Neural progenitor cell (in vitro differentiated cells): ENCODE measurements at regions not wholly inside any gene's neighbourhood (a gene's known extent, or its start where the extent isn't known, plus 50 kb on each side); places are given as distances from the start of the nearest gene placed in this dataset.

ENCODE experiments used
- DNase-seq: peaks from one replicate; pipeline ENCODE4 v3.0.0-alpha.2; 2016; ENCODE audit warnings: low spot score
- H2AFZ ChIP-seq: fragments of 200-600 bp; sonication (generic); replicated peaks from 2 replicates; pipeline ENCODE4 v1.6.1; 2016; ENCODE audit warnings: antibody characterized with exemption
- H3F3A ChIP-seq: fragments of 200-600 bp; sonication (generic); 2 replicates; pipeline ENCODE4 v1.6.1; 2016; ENCODE audit warnings: antibody characterized with exemption, low read depth
- H3K27ac ChIP-seq: fragments of 200-600 bp; sonication (generic); 2 replicates; pipeline ENCODE4 v1.5.1; 2016; ENCODE audit warnings: mild to moderate bottlenecking
- H3K27me3 ChIP-seq: fragments of 200-600 bp; sonication (generic); 2 replicates; pipeline ENCODE4 v1.6.1; 2016; ENCODE audit warnings: mild to moderate bottlenecking, moderate library complexity
- H3K36me3 ChIP-seq: fragments of 200-600 bp; sonication (generic); 2 replicates; pipeline ENCODE4 v1.5.1; 2016
- H3K4me1 ChIP-seq: fragments of 200-600 bp; sonication (generic); 2 replicates; pipeline ENCODE4 v1.6.1; 2016; ENCODE audit warnings: mixed run types
- H3K4me2 ChIP-seq: fragments of 200-600 bp; sonication (generic); 2 replicates; pipeline ENCODE4 v1.6.1; 2016
- H3K4me3 ChIP-seq: fragments of 200-600 bp; sonication (generic); 2 replicates; pipeline ENCODE4 v1.5.1; 2016
- H3K79me2 ChIP-seq: fragments of 200-600 bp; sonication (generic); 2 replicates; pipeline ENCODE4 v1.6.1; 2016; ENCODE audit warnings: low read depth
- H3K9ac ChIP-seq: fragments of 200-600 bp; sonication (generic); 2 replicates; pipeline ENCODE4 v1.6.1; 2016
- H3K9me3 ChIP-seq: fragments of 200-600 bp; sonication (generic); 2 replicates; pipeline ENCODE4 v1.5.1; 2016; ENCODE audit warnings: low read depth
- H4K20me1 ChIP-seq: fragments of 200-600 bp; sonication (generic); 2 replicates; pipeline ENCODE4 v1.6.1; 2016; ENCODE audit warnings: low read depth
- H3K27ac Mint-ChIP-seq: 3 replicates; pipeline ENCODE4 v1.8.0; 2021; ENCODE audit warnings: mixed read lengths
- H3K27me3 Mint-ChIP-seq: 2 replicates; pipeline ENCODE4 v1.8.0; 2022; ENCODE audit warnings: low read depth, mild to moderate bottlenecking, inconsistent platforms, moderate library complexity, mixed read lengths; ENCODE audit not compliant: insufficient read depth
- H3K36me3 Mint-ChIP-seq: 3 replicates; pipeline ENCODE4 v1.8.0; 2021; ENCODE audit warnings: mixed read lengths
- H3K4me1 Mint-ChIP-seq: 3 replicates; pipeline ENCODE4 v1.8.0; 2021; ENCODE audit warnings: mixed read lengths
- H3K4me3 Mint-ChIP-seq: 3 replicates; pipeline ENCODE4 v1.8.0; 2021; ENCODE audit warnings: mild to moderate bottlenecking, moderate library complexity, mixed read lengths
- H3K9me3 Mint-ChIP-seq: 3 replicates; pipeline ENCODE4 v1.8.0; 2020; ENCODE audit warnings: mixed read lengths
- EZH2 ChIP-seq: fragments of 200-600 bp; sonication (generic); IDR thresholded peaks from 2 replicates; pipeline ENCODE4 v1.6.1; 2017; ENCODE audit warnings: antibody characterized with exemption, mild to moderate bottlenecking, moderate library complexity
- EZH2phosphoT487 ChIP-seq: fragments of 200-600 bp; sonication (generic); IDR thresholded peaks from 2 replicates; pipeline ENCODE4 v1.6.1; 2017; ENCODE audit warnings: antibody characterized with exemption
- TF ChIP-seq, protein P1 (sequence below): fragments of 200-600 bp; sonication (generic); IDR thresholded peaks from 2 replicates; pipeline ENCODE4 v1.5.1; 2017; ENCODE audit warnings: antibody characterized with exemption, mild to moderate bottlenecking

- H3K27ac ChIP-seq, result no peak overlapping the region
- Mint-ChIP-seq H3K4me3 (no peak overlapping the region), H3K4me1 (peaks cover 10% of the 10 kb centered on the region), H3K36me3 (no peaks in the 10 kb centered on the region), H3K9me3 (no peaks in the 10 kb centered on the region), H3K27ac (no peak overlapping the region), H3K27me3 (peaks cover 12% of the 10 kb centered on the region)
- no peak overlapping the region for H3K9ac ChIP-seq
- H2AFZ ChIP-seq, result no peak overlapping the region
- H3K4me1 ChIP-seq, result no peaks in the 10 kb centered on the region
- no peak overlapping the region for H3K4me3 ChIP-seq
- no peaks in the 10 kb centered on the region for H3K79me2 ChIP-seq
- no peaks in the 10 kb centered on the region for H3K9me3 ChIP-seq
- H3K4me2 ChIP-seq, result no peak overlapping the region
- H3F3A ChIP-seq, result no peaks in the 10 kb centered on the region
- no peaks in the 10 kb centered on the region for H4K20me1 ChIP-seq
- no peaks in the 10 kb centered on the region for H3K27me3 ChIP-seq
- DNase-seq, result no peak
- TF ChIP-seq EZH2, result no peak
- TF ChIP-seq EZH2phosphoT487, result no peak
- TF ChIP-seq, protein P1, sequence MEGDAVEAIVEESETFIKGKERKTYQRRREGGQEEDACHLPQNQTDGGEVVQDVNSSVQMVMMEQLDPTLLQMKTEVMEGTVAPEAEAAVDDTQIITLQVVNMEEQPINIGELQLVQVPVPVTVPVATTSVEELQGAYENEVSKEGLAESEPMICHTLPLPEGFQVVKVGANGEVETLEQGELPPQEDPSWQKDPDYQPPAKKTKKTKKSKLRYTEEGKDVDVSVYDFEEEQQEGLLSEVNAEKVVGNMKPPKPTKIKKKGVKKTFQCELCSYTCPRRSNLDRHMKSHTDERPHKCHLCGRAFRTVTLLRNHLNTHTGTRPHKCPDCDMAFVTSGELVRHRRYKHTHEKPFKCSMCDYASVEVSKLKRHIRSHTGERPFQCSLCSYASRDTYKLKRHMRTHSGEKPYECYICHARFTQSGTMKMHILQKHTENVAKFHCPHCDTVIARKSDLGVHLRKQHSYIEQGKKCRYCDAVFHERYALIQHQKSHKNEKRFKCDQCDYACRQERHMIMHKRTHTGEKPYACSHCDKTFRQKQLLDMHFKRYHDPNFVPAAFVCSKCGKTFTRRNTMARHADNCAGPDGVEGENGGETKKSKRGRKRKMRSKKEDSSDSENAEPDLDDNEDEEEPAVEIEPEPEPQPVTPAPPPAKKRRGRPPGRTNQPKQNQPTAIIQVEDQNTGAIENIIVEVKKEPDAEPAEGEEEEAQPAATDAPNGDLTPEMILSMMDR, result no peak
- no peaks in the 10 kb centered on the region for H3K36me3 ChIP-seq
Observed at GRCh38 chr10:93208717-93209464, 135.2 kb downstream of the CYP26A1 start.

DNA sequence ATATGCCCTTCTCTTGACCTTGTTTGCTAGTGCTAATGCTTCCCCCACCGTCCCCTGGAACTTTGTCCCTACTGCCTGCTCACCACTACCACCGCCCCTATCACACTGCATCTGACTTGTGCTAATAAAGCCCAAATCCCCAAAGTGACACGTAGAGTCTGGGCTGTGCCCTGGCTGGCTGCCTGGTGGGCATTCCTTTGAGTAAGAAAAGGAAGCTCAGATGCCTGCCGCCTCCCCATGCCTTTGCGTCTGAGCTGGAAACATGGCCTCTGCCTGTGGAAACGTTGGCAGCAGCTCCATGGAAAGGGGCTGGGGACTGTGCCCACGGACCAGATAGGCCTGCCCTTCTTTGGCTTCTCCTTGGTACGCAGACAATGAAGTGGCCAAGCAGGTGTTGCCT is 138.3 kb downstream of the CYP26A1 start:
- H3K9me3 Mint-ChIP-seq, result no peaks in the 10 kb centered on the region
- no peak for DNase-seq
- TF ChIP-seq EZH2phosphoT487 (no peak), EZH2 (no peak)
- TF ChIP-seq, protein P1, result no peak
- peaks cover under 1% of the 10 kb centered on the region for H3K4me1 Mint-ChIP-seq
- Histone ChIP-seq H3K27me3 (no peaks in the 10 kb centered on the region), H4K20me1 (no peaks in the 10 kb centered on the region), H3F3A (no peaks in the 10 kb centered on the region), H2AFZ (no peak overlapping the region), H3K4me3 (no peak overlapping the region), H3K79me2 (no peaks in the 10 kb centered on the region), H3K36me3 (no peaks in the 10 kb centered on the region), H3K27ac (no peak overlapping the region), H3K9ac (no peak overlapping the region), H3K4me1 (no peaks in the 10 kb centered on the region), H3K9me3 (no peaks in the 10 kb centered on the region), H3K4me2 (no peak overlapping the region)
- no peaks in the 10 kb centered on the region for H3K36me3 Mint-ChIP-seq
- H3K27ac Mint-ChIP-seq, result no peak overlapping the region
- no peak overlapping the region for H3K4me3 Mint-ChIP-seq
- H3K27me3 Mint-ChIP-seq, result peaks cover 8% of the 10 kb centered on the region

DNA sequence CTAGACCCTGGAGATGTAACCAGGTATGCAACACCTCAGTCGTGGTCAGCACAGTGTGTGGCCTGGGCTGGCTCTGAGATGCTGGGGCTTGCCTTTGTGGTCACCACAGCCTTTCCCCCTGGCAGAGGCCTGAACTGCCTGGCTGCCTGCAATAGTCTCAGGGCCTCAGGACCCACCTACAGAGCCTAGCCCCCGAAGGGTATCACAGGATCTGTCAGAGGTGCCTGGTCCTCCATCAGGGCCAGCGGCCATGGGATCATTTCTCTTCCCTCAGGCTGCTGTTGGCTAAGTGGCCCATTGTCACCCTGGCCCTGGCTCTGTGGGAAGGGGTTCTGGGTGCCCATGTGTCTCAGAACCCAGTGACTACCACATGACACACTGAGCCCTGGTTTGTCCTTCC is 141.6 kb downstream of the CYP26A1 start:
- no peak for DNase-seq
- Histone ChIP-seq H3K9me3 (no peaks in the 10 kb centered on the region), H3K4me3 (no peak overlapping the region), H3K27ac (no peak overlapping the region), H3F3A (no peaks in the 10 kb centered on the region), H4K20me1 (no peaks in the 10 kb centered on the region), H3K9ac (no peak overlapping the region), H3K4me2 (no peak overlapping the region), H3K36me3 (no peaks in the 10 kb centered on the region), H3K4me1 (no peaks in the 10 kb centered on the region), H3K27me3 (no peaks in the 10 kb centered on the region), H3K79me2 (no peaks in the 10 kb centered on the region), H2AFZ (no peak overlapping the region)
- no peak overlapping the region for H3K4me3 Mint-ChIP-seq
- peaks cover 6% of the 10 kb centered on the region for H3K27me3 Mint-ChIP-seq
- no peaks in the 10 kb centered on the region for H3K4me1 Mint-ChIP-seq
- no peak overlapping the region for H3K27ac Mint-ChIP-seq
- H3K9me3 Mint-ChIP-seq, result no peaks in the 10 kb centered on the region
- no peaks in the 10 kb centered on the region for H3K36me3 Mint-ChIP-seq
- no peak for TF ChIP-seq EZH2phosphoT487

GRCh38 chr10:93216341-93216985 is 142.8 kb downstream of the CYP26A1 start:
- H3F3A ChIP-seq, result no peaks in the 10 kb centered on the region
- no peak for DNase-seq
- H3K36me3 Mint-ChIP-seq, result no peaks in the 10 kb centered on the region
- H3K36me3 ChIP-seq, result no peaks in the 10 kb centered on the region
- no peaks in the 10 kb centered on the region for H3K4me1 ChIP-seq
- no peak for TF ChIP-seq EZH2
- TF ChIP-seq EZH2phosphoT487, result no peak
- TF ChIP-seq, protein P1, result no peak
- peaks cover 9% of the 10 kb centered on the region for H3K27me3 Mint-ChIP-seq
- no peaks in the 10 kb centered on the region for H3K79me2 ChIP-seq
- H3K9me3 Mint-ChIP-seq, result no peaks in the 10 kb centered on the region
- no peak overlapping the region for H2AFZ ChIP-seq
- H3K27ac Mint-ChIP-seq, result peak overlapping the region; percentile 27
- H3K4me3 ChIP-seq, result no peak overlapping the region
- H3K4me3 Mint-ChIP-seq, result no peak overlapping the region
- H3K27me3 ChIP-seq, result no peaks in the 10 kb centered on the region
- no peaks in the 10 kb centered on the region for H4K20me1 ChIP-seq
- H3K4me1 Mint-ChIP-seq, result no peaks in the 10 kb centered on the region
- H3K4me2 ChIP-seq, result no peak overlapping the region
- no peak overlapping the region for H3K9ac ChIP-seq
- no peaks in the 10 kb centered on the region for H3K9me3 ChIP-seq
- no peak overlapping the region for H3K27ac ChIP-seq
